Loucy (cell line): ENCODE measurements at regions not wholly inside any gene's neighbourhood (a gene's known extent, or its start where the extent isn't known, plus 50 kb on each side); places are given as distances from the start of the nearest gene placed in this dataset.

ENCODE experiments used
- H2AFZ ChIP-seq: fragments of 200-600 bp; sonication (generic); 2 replicates; pipeline ENCODE4 v1.6.0; 2016; ENCODE audit warnings: antibody characterized with exemption, mild to moderate bottlenecking, low read length, moderate library complexity
- H3F3A ChIP-seq: fragments of 200-600 bp; 2 replicates; pipeline ENCODE4 v1.6.0; 2016; ENCODE audit warnings: antibody characterized with exemption, low read depth, mild to moderate bottlenecking
- H3K27me3 ChIP-seq: fragments of 200-600 bp; sonication (generic); 2 replicates; pipeline ENCODE4 v1.6.1; 2014; ENCODE audit warnings: low read length, mild to moderate bottlenecking; ENCODE audit not compliant: insufficient read depth, poor library complexity, severe bottlenecking
- H3K36me3 ChIP-seq: fragments of 200-600 bp; sonication (generic); 2 replicates; pipeline ENCODE4 v1.6.1; 2016; ENCODE audit warnings: low read length; ENCODE audit not compliant: insufficient read depth
- H3K4me1 ChIP-seq: fragments of 200-600 bp; sonication (generic); 2 replicates; pipeline ENCODE4 v1.5.1; 2014; ENCODE audit warnings: low read length, mild to moderate bottlenecking; ENCODE audit not compliant: insufficient read depth, poor library complexity, severe bottlenecking
- H3K4me2 ChIP-seq: fragments of 200-600 bp; sonication (generic); 2 replicates; pipeline ENCODE4 v1.6.0; 2014; ENCODE audit warnings: antibody characterized with exemption, low read length, low read depth, mild to moderate bottlenecking; ENCODE audit not compliant: poor library complexity, severe bottlenecking
- H3K4me3 ChIP-seq: fragments of 200-600 bp; sonication (generic); 2 replicates; pipeline ENCODE4 v1.5.1; 2014; ENCODE audit warnings: low read length, mild to moderate bottlenecking, mixed read lengths; ENCODE audit not compliant: poor library complexity, severe bottlenecking
- H3K79me2 ChIP-seq: fragments of 200-600 bp; sonication (generic); 2 replicates; pipeline ENCODE4 v1.6.1; 2014; ENCODE audit warnings: low read length; ENCODE audit not compliant: insufficient read depth
- H3K9ac ChIP-seq: fragments of 200-600 bp; sonication (generic); 2 replicates; pipeline ENCODE4 v1.6.0; 2014; ENCODE audit warnings: mild to moderate bottlenecking, low read depth, low read length, moderate library complexity; ENCODE audit not compliant: poor library complexity, severe bottlenecking
- H3K9me2 ChIP-seq: fragments of 200-600 bp; sonication (generic); replicated peaks from 2 replicates; pipeline ENCODE4 v1.6.1; 2016; ENCODE audit warnings: low read depth, low read length, mixed read lengths
- H3K9me3 ChIP-seq: fragments of 200-600 bp; sonication (generic); 2 replicates; pipeline ENCODE4 v1.6.1; 2014; ENCODE audit warnings: mild to moderate bottlenecking, antibody characterized with exemption, low read length, low read depth; ENCODE audit not compliant: insufficient read depth
- H4K20me1 ChIP-seq: fragments of 200-600 bp; sonication (generic); 2 replicates; pipeline ENCODE4 v1.6.0; 2014; ENCODE audit warnings: antibody characterized with exemption, low read length, mild to moderate bottlenecking; ENCODE audit not compliant: insufficient read depth, poor library complexity, severe bottlenecking
- CTCF ChIP-seq: fragments of 200-600 bp; sonication (generic); conservative IDR thresholded peaks from 2 replicates; pipeline ENCODE4 v1.5.1; 2014; ENCODE audit warnings: mild to moderate bottlenecking, antibody characterized with exemption, low read length
- EZH2phosphoT487 ChIP-seq: fragments of 200-600 bp; IDR thresholded peaks from 2 replicates; pipeline ENCODE4 v1.6.1; 2018; ENCODE audit warnings: antibody characterized with exemption, mild to moderate bottlenecking, moderate library complexity, borderline replicate concordance

- Histone ChIP-seq H3K27me3 (no peaks in the 10 kb centered on the region), H3K9me3 (peaks cover 2% of the 10 kb centered on the region; the same call in 1 of the 2 replicates), H2AFZ (no peak overlapping the region), H3K9ac (no peak overlapping the region), H3K4me3 (no peak overlapping the region), H3K36me3 (no peaks in the 10 kb centered on the region), H3K4me2 (no peak overlapping the region), H3K9me2 (no peaks in the 10 kb centered on the region), H3K79me2 (no peaks in the 10 kb centered on the region), H3K4me1 (no peaks in the 10 kb centered on the region), H3F3A (no peaks in the 10 kb centered on the region), H4K20me1 (no peaks in the 10 kb centered on the region)
- no peak for TF ChIP-seq EZH2phosphoT487
- TF ChIP-seq CTCF = no peak
Measured at GRCh38 chr3:190239325-190239724, 82.9 kb downstream of the CLDN1 start.

DNA sequence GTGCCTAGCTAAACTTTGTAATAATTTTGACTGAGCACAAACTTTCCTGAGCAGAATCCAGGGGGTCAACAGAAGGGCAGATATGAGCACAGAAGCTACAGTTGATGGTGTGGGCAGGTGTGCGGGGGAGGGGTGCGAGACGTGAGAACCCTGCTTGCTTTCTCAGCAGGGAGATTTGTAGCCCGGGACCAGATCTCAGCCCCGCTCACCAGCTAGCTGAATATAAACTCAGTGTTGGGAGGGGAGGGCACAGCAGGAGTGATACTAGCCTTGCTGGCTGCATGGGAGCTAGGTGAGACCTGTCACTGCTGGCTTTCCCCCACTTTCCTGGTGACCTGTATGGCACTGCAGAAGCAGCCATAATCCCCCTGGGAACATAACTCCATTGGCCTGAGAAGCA, 83.4 kb downstream of the CLDN1 start:
- no peaks in the 10 kb centered on the region for H3K27me3 ChIP-seq
- H3K9me3 ChIP-seq = peaks cover 2% of the 10 kb centered on the region; the same call in 1 of the 2 replicates
- H3K4me3 ChIP-seq = no peak overlapping the region
- H2AFZ ChIP-seq = no peak overlapping the region
- no peaks in the 10 kb centered on the region for H4K20me1 ChIP-seq
- no peaks in the 10 kb centered on the region for H3F3A ChIP-seq
- H3K79me2 ChIP-seq = no peaks in the 10 kb centered on the region
- no peaks in the 10 kb centered on the region for H3K36me3 ChIP-seq
- no peaks in the 10 kb centered on the region for H3K4me1 ChIP-seq
- TF ChIP-seq CTCF = no peak
- no peak for TF ChIP-seq EZH2phosphoT487
- H3K9ac ChIP-seq = no peak overlapping the region
- no peaks in the 10 kb centered on the region for H3K9me2 ChIP-seq
- H3K4me2 ChIP-seq = no peak overlapping the region

- Histone ChIP-seq H3K4me3 (no peak overlapping the region), H3K9ac (no peak overlapping the region), H3F3A (no peaks in the 10 kb centered on the region), H4K20me1 (no peaks in the 10 kb centered on the region), H3K9me3 (peaks cover 1% of the 10 kb centered on the region; the same call in 1 of the 2 replicates), H3K79me2 (no peaks in the 10 kb centered on the region), H2AFZ (no peak overlapping the region), H3K4me1 (no peaks in the 10 kb centered on the region), H3K36me3 (no peaks in the 10 kb centered on the region), H3K4me2 (no peak overlapping the region), H3K9me2 (no peaks in the 10 kb centered on the region), H3K27me3 (no peaks in the 10 kb centered on the region)
- TF ChIP-seq EZH2phosphoT487 (no peak), CTCF (no peak)
Measured at GRCh38 chr3:190234621-190235020, 87.6 kb downstream of the CLDN1 start.
